GM12891 (cell line): ENCODE measurements at regions not wholly inside any gene's neighbourhood (a gene's known extent, or its start where the extent isn't known, plus 50 kb on each side); places are given as distances from the start of the nearest gene placed in this dataset.

Source experiments
- POLR2A ChIP-seq: IDR thresholded peaks from 2 replicates; pipeline ENCODE4 v1.6.1; 2011; ENCODE audit warnings: low read depth, low read length, control low read depth
- POU2F2 ChIP-seq: IDR thresholded peaks from 2 replicates; pipeline ENCODE4 v1.6.1; 2011; ENCODE audit warnings: low read depth, mild to moderate bottlenecking, control low read depth, low read length, moderate library complexity

DNA sequence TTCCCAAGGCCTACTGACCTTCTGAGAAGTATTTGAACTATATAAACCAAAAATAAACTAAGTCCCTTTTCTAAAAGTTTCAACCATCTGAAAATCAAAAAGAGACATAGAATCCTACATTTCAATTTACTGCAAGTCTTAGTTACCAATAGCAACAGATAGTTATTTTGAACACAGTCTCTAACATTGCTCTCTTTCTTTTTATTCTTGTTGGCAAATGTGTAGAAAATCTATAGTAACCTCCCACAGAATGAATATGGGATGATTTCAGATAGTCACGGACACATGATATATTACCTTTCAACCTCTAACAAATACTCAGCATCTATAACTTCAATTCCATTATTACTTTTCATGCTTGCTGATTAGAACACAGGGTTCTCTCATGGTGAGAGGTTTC, 68.9 kb upstream of the RAB3GAP2 start:
- TF ChIP-seq POLR2A (no peak), POU2F2 (no peak)
